ENCODE measurements at regions not wholly inside any gene's neighbourhood (a gene's known extent, or its start where the extent isn't known, plus 50 kb on each side); places are given as distances from the start of the nearest gene placed in this dataset.

DNA sequence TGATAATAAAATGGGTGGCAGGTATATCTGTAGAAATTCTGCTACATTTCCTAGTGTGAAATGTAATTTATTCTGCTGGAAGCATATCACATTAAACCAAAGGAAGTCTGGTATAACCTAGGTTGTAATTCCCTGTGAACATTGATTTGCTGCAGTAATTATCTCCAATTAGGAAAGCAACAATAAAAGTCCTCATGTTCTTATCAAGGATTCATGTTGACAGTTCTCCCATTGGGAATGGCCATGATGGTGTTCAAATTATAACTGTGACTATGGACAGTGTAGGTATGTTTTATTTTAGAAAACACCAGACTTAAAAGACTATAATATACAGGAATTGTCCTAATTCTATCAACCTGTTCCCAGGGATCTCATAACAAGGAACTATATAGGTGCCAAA, 513.5 kb upstream of the MIR17HG start:
- TF ChIP-seq, protein P1, sequence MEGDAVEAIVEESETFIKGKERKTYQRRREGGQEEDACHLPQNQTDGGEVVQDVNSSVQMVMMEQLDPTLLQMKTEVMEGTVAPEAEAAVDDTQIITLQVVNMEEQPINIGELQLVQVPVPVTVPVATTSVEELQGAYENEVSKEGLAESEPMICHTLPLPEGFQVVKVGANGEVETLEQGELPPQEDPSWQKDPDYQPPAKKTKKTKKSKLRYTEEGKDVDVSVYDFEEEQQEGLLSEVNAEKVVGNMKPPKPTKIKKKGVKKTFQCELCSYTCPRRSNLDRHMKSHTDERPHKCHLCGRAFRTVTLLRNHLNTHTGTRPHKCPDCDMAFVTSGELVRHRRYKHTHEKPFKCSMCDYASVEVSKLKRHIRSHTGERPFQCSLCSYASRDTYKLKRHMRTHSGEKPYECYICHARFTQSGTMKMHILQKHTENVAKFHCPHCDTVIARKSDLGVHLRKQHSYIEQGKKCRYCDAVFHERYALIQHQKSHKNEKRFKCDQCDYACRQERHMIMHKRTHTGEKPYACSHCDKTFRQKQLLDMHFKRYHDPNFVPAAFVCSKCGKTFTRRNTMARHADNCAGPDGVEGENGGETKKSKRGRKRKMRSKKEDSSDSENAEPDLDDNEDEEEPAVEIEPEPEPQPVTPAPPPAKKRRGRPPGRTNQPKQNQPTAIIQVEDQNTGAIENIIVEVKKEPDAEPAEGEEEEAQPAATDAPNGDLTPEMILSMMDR (IDR thresholded peaks at IDR 0.05), result no peak
- TF ChIP-seq POLR2AphosphoS5 (IDR thresholded peaks at IDR 0.05) (no peak), POLR2A (IDR thresholded peaks at IDR 0.05) (no peak)

Measured in prostate gland (tissue), 2 donors.